ENCODE measurements at regions not wholly inside any gene's neighbourhood (a gene's known extent, or its start where the extent isn't known, plus 50 kb on each side); places are given as distances from the start of the nearest gene placed in this dataset.

- TF ChIP-seq, protein P1, sequence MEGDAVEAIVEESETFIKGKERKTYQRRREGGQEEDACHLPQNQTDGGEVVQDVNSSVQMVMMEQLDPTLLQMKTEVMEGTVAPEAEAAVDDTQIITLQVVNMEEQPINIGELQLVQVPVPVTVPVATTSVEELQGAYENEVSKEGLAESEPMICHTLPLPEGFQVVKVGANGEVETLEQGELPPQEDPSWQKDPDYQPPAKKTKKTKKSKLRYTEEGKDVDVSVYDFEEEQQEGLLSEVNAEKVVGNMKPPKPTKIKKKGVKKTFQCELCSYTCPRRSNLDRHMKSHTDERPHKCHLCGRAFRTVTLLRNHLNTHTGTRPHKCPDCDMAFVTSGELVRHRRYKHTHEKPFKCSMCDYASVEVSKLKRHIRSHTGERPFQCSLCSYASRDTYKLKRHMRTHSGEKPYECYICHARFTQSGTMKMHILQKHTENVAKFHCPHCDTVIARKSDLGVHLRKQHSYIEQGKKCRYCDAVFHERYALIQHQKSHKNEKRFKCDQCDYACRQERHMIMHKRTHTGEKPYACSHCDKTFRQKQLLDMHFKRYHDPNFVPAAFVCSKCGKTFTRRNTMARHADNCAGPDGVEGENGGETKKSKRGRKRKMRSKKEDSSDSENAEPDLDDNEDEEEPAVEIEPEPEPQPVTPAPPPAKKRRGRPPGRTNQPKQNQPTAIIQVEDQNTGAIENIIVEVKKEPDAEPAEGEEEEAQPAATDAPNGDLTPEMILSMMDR (conservative IDR thresholded peaks at IDR 0.05; ENCODE audit: low read depth, low read length), result no peak
- no peak for TF ChIP-seq ELK1 (IDR thresholded peaks at IDR 0.05; ENCODE audit: borderline replicate concordance, low read depth, low read length)
- no peak for TF ChIP-seq POLR2A (IDR thresholded peaks at IDR 0.05; ENCODE audit: low read depth, low read length)
- TF ChIP-seq MXI1 (IDR thresholded peaks at IDR 0.05; ENCODE audit: borderline replicate concordance, low read depth, low read length), result no peak
- TF ChIP-seq RFX5 (IDR thresholded peaks at IDR 0.05; ENCODE audit: low read depth, low read length), result no peak
- TF ChIP-seq CHD1 (IDR thresholded peaks at IDR 0.05; ENCODE audit: low read depth, low read length), result no peak
- no peak for TF ChIP-seq CEBPB (IDR thresholded peaks at IDR 0.05; ENCODE audit: low read depth, low read length)
- no peak for TF ChIP-seq FOS (IDR thresholded peaks at IDR 0.05; ENCODE audit: low read depth, low read length)
- no peak for TF ChIP-seq SMC3 (IDR thresholded peaks at IDR 0.05; ENCODE audit: low read depth, low read length)
- TF ChIP-seq BHLHE40 (IDR thresholded peaks at IDR 0.05; ENCODE audit: low read depth, low read length), result no peak
- TF ChIP-seq RCOR1 (IDR thresholded peaks at IDR 0.05; ENCODE audit: insufficient replicate concordance, low read length), result no peak
These were observed 1037.9 kb upstream of the DDX18 start for GRCh38 chr2:116776556-116776955.
